GM12878 (cell line): ENCODE measurements at regions not wholly inside any gene's neighbourhood (a gene's known extent, or its start where the extent isn't known, plus 50 kb on each side); places are given as distances from the start of the nearest gene placed in this dataset.

ENCODE experiments used
- ATAC-seq: fragments of 200-7000 bp; cut with Tn5 transposase; 3 replicates; pipeline ENCODE4 v1.9.1; 2020; ENCODE audit warnings: mild to moderate bottlenecking, moderate library complexity
- BruUV-seq: library from RNA; stranded (reverse); fragments of 400-500 nt; replicated peaks from 2 replicates; lab custom pipeline; 2021; lab: Mats Ljungman, UMichigan
- CTCF ChIA-PET: fragments of 300-600 bp; sonication (Branson Sonifier 250); formaldehyde crosslinking; extraction: SDS; loops from one replicate; lab custom pipeline; 2021; ENCODE audit warnings: inconsistent platforms; lab: Yijun Ruan, JAX
- POLR2A ChIA-PET: fragments of 350-600 bp; formaldehyde crosslinking; extraction: SDS; loops from one replicate; lab custom pipeline; 2021; ENCODE audit warnings: inconsistent platforms; lab: Charles Lee
- RAD21 ChIA-PET: fragments of 300-600 bp; sonication (Branson Sonifier 250); formaldehyde crosslinking; loops from one replicate; lab custom pipeline; 2023; ENCODE audit warnings: antibody characterized with exemption; ENCODE audit not compliant: unreplicated experiment; lab: Charles Lee
- SMC1A ChIA-PET: fragments of 300-600 bp; sonication (Branson Sonifier 250); formaldehyde crosslinking; loops from one replicate; lab custom pipeline; 2023; ENCODE audit not compliant: unreplicated experiment, uncharacterized antibody; lab: Charles Lee
- DNase-seq: peaks from one replicate; pipeline ENCODE4 v3.0.0-alpha.2; 2011; ENCODE audit warnings: low read depth, low spot score
- FAIRE-seq: peaks from 3 replicates; lab custom pipeline; 2011; peaks lifted over from hg19 to GRCh38; lab: Jason Lieb, UNC
- H2AFZ ChIP-seq: 2 replicates; pipeline ENCODE4 v1.6.0; 2011; ENCODE audit warnings: low read depth, low read length, control low read depth; ENCODE audit not compliant: control insufficient read depth
- H3K27ac ChIP-seq: 2 replicates; pipeline ENCODE4 v1.5.1; 2011; ENCODE audit warnings: control low read depth; ENCODE audit not compliant: control insufficient read depth, insufficient read depth
- H3K27me3 ChIP-seq, 2 experiments: replicated peaks in 1 of 2; 2 replicates each; pipeline versions ENCODE4 v1.6.0 to v1.6.1; 2011; ENCODE audit warnings: low read length in 1 of 2; ENCODE audit not compliant: control insufficient read depth in 2 of 2, insufficient read depth in 2 of 2
- H3K36me3 ChIP-seq, 2 experiments: 2 replicates each; pipeline ENCODE4 v1.5.1; 2011; ENCODE audit warnings: low read length in 1 of 2; ENCODE audit not compliant: control insufficient read depth in 2 of 2, insufficient read depth in 2 of 2
- H3K4me1 ChIP-seq: 2 replicates; pipeline ENCODE4 v1.6.1; 2011; ENCODE audit warnings: mild to moderate bottlenecking, low read length, moderate library complexity, mixed read lengths; ENCODE audit not compliant: control insufficient read depth, insufficient read depth
- H3K4me2 ChIP-seq: 2 replicates; pipeline ENCODE4 v1.6.0; 2011; ENCODE audit warnings: control low read depth; ENCODE audit not compliant: control insufficient read depth, insufficient read depth
- H3K4me3 ChIP-seq: fragments of 200-600 bp; sonication (generic); 2 replicates; pipeline ENCODE4 v1.5.1; 2016
- H3K79me2 ChIP-seq: 2 replicates; pipeline ENCODE4 v1.6.0; 2011; ENCODE audit warnings: low read length; ENCODE audit not compliant: control insufficient read depth, insufficient read depth
- H3K9ac ChIP-seq: 2 replicates; pipeline ENCODE4 v1.8.0; 2011; ENCODE audit warnings: low read length, control low read depth, mixed read lengths; ENCODE audit not compliant: control insufficient read depth, insufficient read depth
- H3K9me3 ChIP-seq: replicated peaks from 3 replicates; pipeline ENCODE4 v1.5.1; 2011; ENCODE audit warnings: mild to moderate bottlenecking, low read length; ENCODE audit not compliant: control insufficient read depth, insufficient read depth
- H4K20me1 ChIP-seq: 2 replicates; pipeline ENCODE4 v1.6.0; 2011; ENCODE audit not compliant: control insufficient read depth, insufficient read depth
- BHLHE40 ChIP-seq, 2 experiments: fragments of 450-650 bp in 1 of 2; IDR thresholded peaks; 2 replicates each; pipeline ENCODE4 v1.6.1; 2011 to 2017; ENCODE audit warnings: low read depth in 2 of 2, borderline replicate concordance in 1 of 2, improper control_type of control experiment in 1 of 2, low read length in 1 of 2, mild to moderate bottlenecking in 1 of 2
- CHD4 ChIP-seq: fragments of 200-600 bp; sonication (generic); IDR thresholded peaks from 2 replicates; pipeline ENCODE4 v1.6.1; 2016; ENCODE audit warnings: mild to moderate bottlenecking
- ELK1 ChIP-seq: IDR thresholded peaks from 2 replicates; pipeline ENCODE4 v1.6.1; 2012; ENCODE audit warnings: low read depth, low read length, improper control_type of control experiment
- GABPA ChIP-seq: IDR thresholded peaks from 2 replicates; pipeline ENCODE4 v1.6.1; 2014; ENCODE audit warnings: antibody characterized with exemption, low read depth, mild to moderate bottlenecking, inconsistent platforms
- JUND ChIP-seq: IDR thresholded peaks from 2 replicates; pipeline ENCODE4 v1.6.1; 2012; ENCODE audit warnings: low read depth, mild to moderate bottlenecking, low read length, improper control_type of control experiment, moderate library complexity
- MLLT1 ChIP-seq: fragments of 450-650 bp; IDR thresholded peaks from 2 replicates; pipeline ENCODE4 v1.6.1; 2016; ENCODE audit warnings: mild to moderate bottlenecking
- MTA3 ChIP-seq: IDR thresholded peaks from 2 replicates; pipeline ENCODE4 v1.6.1; 2012; ENCODE audit warnings: low read length, inconsistent platforms, borderline replicate concordance
- NR2C1 ChIP-seq: fragments of 450-650 bp; IDR thresholded peaks from 2 replicates; pipeline ENCODE4 v1.6.1; 2017; ENCODE audit warnings: antibody characterized with exemption, mild to moderate bottlenecking, moderate library complexity
- SIN3A ChIP-seq: IDR thresholded peaks from 2 replicates; pipeline ENCODE4 v1.6.1; 2012; ENCODE audit warnings: low read depth, low read length, improper control_type of control experiment
- SMAD1 ChIP-seq: fragments of 450-650 bp; IDR thresholded peaks from 2 replicates; pipeline ENCODE4 v1.6.1; 2018; ENCODE audit warnings: mild to moderate bottlenecking, low read depth; ENCODE audit not compliant: partially characterized antibody
- SP1 ChIP-seq: IDR thresholded peaks from one replicate; pipeline ENCODE4 v1.6.1; 2011; ENCODE audit warnings: low read depth, low read length
- TCF12 ChIP-seq: IDR thresholded peaks from 2 replicates; pipeline ENCODE4 v1.6.1; 2011; ENCODE audit warnings: low read depth, mild to moderate bottlenecking, low read length
- ZNF217 ChIP-seq: fragments of 450-650 bp; IDR thresholded peaks from 2 replicates; pipeline ENCODE4 v1.6.1; 2017; ENCODE audit warnings: antibody characterized with exemption, mild to moderate bottlenecking
- WGBS: methylation state at CpG from one replicate; pipeline ENCODE4 v1.1.6; 2016; ENCODE audit warnings: low lambda C conversion rate; ENCODE audit not compliant: insufficient replicate concordance, insufficient coverage; ENCODE audit errors: missing lambda C conversion rate; 5-methylcytosine and 5-hydroxymethylcytosine counted together
- in situ Hi-C: fragments of 300-500 bp; cut with MboI; formaldehyde crosslinking; loops from 9 replicates; pipeline ENCODE4 v1.14.3; 2018; ENCODE audit warnings: mixed read lengths
- intact Hi-C: fragments of 100-400 bp; cut with micrococcal nuclease; formaldehyde crosslinking; loops from one replicate; pipeline ENCODE4 v1.14.2; 2022; ENCODE audit not compliant: unreplicated experiment

GRCh38 chr3:82222401-82222800 is 461.0 kb upstream of the GBE1 start (continued):
- TF ChIP-seq ELK1 (no peak), SMAD1 (no peak), MTA3 (no peak)
- TF ChIP-seq, all 136 proteins: peak for 0

- in situ Hi-C loops (no loop called here), intact Hi-C loops (no loop called here)
- H4K20me1 ChIP-seq, result no peaks in the 10 kb centered on the region
- no peak for FAIRE-seq
- DNase-seq, result no peak
- RAD21 ChIA-PET, result no interaction called here
- no peaks in the 10 kb centered on the region for H3K4me1 ChIP-seq
- SMC1A ChIA-PET, result no interaction called here
- WGBS, result 17% methylated on average over 4 of the region's 4 CpGs
- CTCF ChIA-PET, result no interaction called here
- BruUV-seq, result no TSS peak
- ATAC-seq, result no peak
- no peaks in the 10 kb centered on the region for H3K79me2 ChIP-seq
- H3K27me3 ChIP-seq, result no peaks in the 10 kb centered on the region
- TF ChIP-seq NR2C1, result no peak
- TF ChIP-seq TCF12, result no peak
- no peak for TF ChIP-seq CHD4
- TF ChIP-seq BHLHE40 (IDR thresholded peaks at IDR 0.05; ENCODE audit: borderline replicate concordance in 1 of 2, low read depth in 2 of 2, low read length in 1 of 2), result no peak
- no peak for TF ChIP-seq JUND
- TF ChIP-seq GABPA, result no peak
- no peak for TF ChIP-seq ZNF217
- TF ChIP-seq MLLT1, result no peak
- TF ChIP-seq ELK1, result no peak
- no peak for TF ChIP-seq SIN3A
- no peak for TF ChIP-seq SP1
- no peak overlapping the region for H3K9ac ChIP-seq
- H3K27ac ChIP-seq, result no peak overlapping the region
- no peaks in the 10 kb centered on the region for H3K9me3 ChIP-seq
- POLR2A ChIA-PET, result no interaction called here
- no peak overlapping the region for H3K4me2 ChIP-seq
- H2AFZ ChIP-seq, result no peak overlapping the region
- H3K4me3 ChIP-seq, result no peak overlapping the region
- H3K36me3 ChIP-seq, result no peaks in the 10 kb centered on the region
Measured at GRCh38 chr3:82217571-82217970, 456.1 kb upstream of the GBE1 start.
